ENCODE measurements at regions not wholly inside any gene's neighbourhood (a gene's known extent, or its start where the extent isn't known, plus 50 kb on each side); places are given as distances from the start of the nearest gene placed in this dataset.

- intact Hi-C loops (cut with DNase I), result no loop called here
- H3K27ac ChIP-seq (replicated peaks in 1 of 4), result no peak overlapping the region
These were observed 669.4 kb downstream of the IRS1 start for GRCh38 chr2:226130192-226130591.

DNA sequence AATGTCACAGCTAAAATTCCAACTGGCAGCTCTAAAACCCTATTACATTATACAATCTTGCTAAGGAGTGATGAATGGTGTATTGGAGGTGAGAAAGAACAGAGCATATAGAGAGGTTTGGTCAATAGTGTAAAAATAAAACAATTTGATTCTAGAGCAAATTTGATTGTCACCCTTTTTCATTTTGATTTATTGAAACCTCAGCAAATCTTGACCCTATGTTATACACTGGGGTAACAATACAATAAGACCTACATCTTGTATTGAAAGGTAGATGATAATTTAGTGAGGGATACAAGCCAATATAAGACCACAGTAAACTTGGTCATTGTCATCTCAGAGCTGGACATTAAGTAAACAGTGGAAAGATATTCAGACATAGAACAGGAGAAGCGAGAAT lies 671.9 kb downstream of the IRS1 start:
- H3K27ac ChIP-seq (replicated peaks in 1 of 4), result no peak overlapping the region
- DNase-seq (ENCODE audit: extremely low spot score), result no peak
- no peaks in the 10 kb centered on the region for H3K27me3 ChIP-seq
- H3K36me3 ChIP-seq, result no peaks in the 10 kb centered on the region
- intact Hi-C loops (cut with DNase I), result no loop called here
- no peak for TF ChIP-seq EP300 (IDR thresholded peaks at IDR 0.05)
- TF ChIP-seq, protein P1, sequence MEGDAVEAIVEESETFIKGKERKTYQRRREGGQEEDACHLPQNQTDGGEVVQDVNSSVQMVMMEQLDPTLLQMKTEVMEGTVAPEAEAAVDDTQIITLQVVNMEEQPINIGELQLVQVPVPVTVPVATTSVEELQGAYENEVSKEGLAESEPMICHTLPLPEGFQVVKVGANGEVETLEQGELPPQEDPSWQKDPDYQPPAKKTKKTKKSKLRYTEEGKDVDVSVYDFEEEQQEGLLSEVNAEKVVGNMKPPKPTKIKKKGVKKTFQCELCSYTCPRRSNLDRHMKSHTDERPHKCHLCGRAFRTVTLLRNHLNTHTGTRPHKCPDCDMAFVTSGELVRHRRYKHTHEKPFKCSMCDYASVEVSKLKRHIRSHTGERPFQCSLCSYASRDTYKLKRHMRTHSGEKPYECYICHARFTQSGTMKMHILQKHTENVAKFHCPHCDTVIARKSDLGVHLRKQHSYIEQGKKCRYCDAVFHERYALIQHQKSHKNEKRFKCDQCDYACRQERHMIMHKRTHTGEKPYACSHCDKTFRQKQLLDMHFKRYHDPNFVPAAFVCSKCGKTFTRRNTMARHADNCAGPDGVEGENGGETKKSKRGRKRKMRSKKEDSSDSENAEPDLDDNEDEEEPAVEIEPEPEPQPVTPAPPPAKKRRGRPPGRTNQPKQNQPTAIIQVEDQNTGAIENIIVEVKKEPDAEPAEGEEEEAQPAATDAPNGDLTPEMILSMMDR (IDR thresholded peaks at IDR 0.05), result no peak
- no peak for TF ChIP-seq POLR2A (IDR thresholded peaks at IDR 0.05; ENCODE audit: low read depth)
- TF ChIP-seq POLR2AphosphoS5 (IDR thresholded peaks at IDR 0.05), result no peak
- no peaks in the 10 kb centered on the region for H3K9me3 ChIP-seq
- WGBS, result 92% methylated on average over 1 of the region's 1 CpG
- no peak overlapping the region for H3K4me3 ChIP-seq
- H3K4me1 ChIP-seq, result no peaks in the 10 kb centered on the region

More at GRCh38 chr2:226130192-226130591, 669.4 kb downstream of the IRS1 start:
- TF ChIP-seq POLR2AphosphoS5 (IDR thresholded peaks at IDR 0.05) (no peak), EP300 (IDR thresholded peaks at IDR 0.05) (no peak), POLR2A (IDR thresholded peaks at IDR 0.05; ENCODE audit: low read depth) (no peak)
- TF ChIP-seq, protein P1 (IDR thresholded peaks at IDR 0.05), result no peak
- Histone ChIP-seq H3K36me3 (no peaks in the 10 kb centered on the region), H3K9me3 (no peaks in the 10 kb centered on the region), H3K4me1 (no peaks in the 10 kb centered on the region), H3K27me3 (no peaks in the 10 kb centered on the region), H3K4me3 (no peak overlapping the region)
- no peak for DNase-seq (ENCODE audit: extremely low spot score)
- WGBS, result 70% methylated on average over 2 of the region's 2 CpGs

- no peak for DNase-seq (ENCODE audit: extremely low spot score)
- Histone ChIP-seq H3K27me3 (no peaks in the 10 kb centered on the region), H3K27ac (replicated peaks in 1 of 4) (no peak overlapping the region), H3K36me3 (no peaks in the 10 kb centered on the region), H3K4me3 (no peak overlapping the region), H3K9me3 (no peaks in the 10 kb centered on the region), H3K4me1 (no peaks in the 10 kb centered on the region)
- WGBS, result 100% methylated on average over 1 of the region's 1 CpG
- TF ChIP-seq EP300 (IDR thresholded peaks at IDR 0.05), result no peak
- TF ChIP-seq, protein P1 (IDR thresholded peaks at IDR 0.05), result no peak
- no peak for TF ChIP-seq POLR2A (IDR thresholded peaks at IDR 0.05; ENCODE audit: low read depth)
- TF ChIP-seq POLR2AphosphoS5 (IDR thresholded peaks at IDR 0.05), result no peak
- intact Hi-C loops (cut with DNase I), result no loop called here
These were observed 673.5 kb downstream of the IRS1 start for GRCh38 chr2:226126104-226126503.

- intact Hi-C loops (cut with DNase I), result no loop called here
- 78% methylated on average over 7 of the region's 7 CpGs for WGBS
- Histone ChIP-seq H3K4me1 (no peaks in the 10 kb centered on the region), H3K27ac (replicated peaks in 1 of 4) (no peak overlapping the region), H3K4me3 (no peak overlapping the region), H3K36me3 (no peaks in the 10 kb centered on the region), H3K9me3 (no peaks in the 10 kb centered on the region), H3K27me3 (no peaks in the 10 kb centered on the region)
- TF ChIP-seq POLR2AphosphoS5 (IDR thresholded peaks at IDR 0.05), result no peak
- TF ChIP-seq EP300 (IDR thresholded peaks at IDR 0.05), result no peak
- TF ChIP-seq, protein P1 (IDR thresholded peaks at IDR 0.05), result no peak
- no peak for TF ChIP-seq POLR2A (IDR thresholded peaks at IDR 0.05; ENCODE audit: low read depth)
- no peak for DNase-seq (ENCODE audit: extremely low spot score)
These were observed 674.3 kb downstream of the IRS1 start for GRCh38 chr2:226125176-226125883.

All from esophagus muscularis mucosa (tissue), 4 donors.